ENCODE measurements at regions not wholly inside any gene's neighbourhood (a gene's known extent, or its start where the extent isn't known, plus 50 kb on each side); places are given as distances from the start of the nearest gene placed in this dataset.

- no peak for TF ChIP-seq CTCF (IDR thresholded peaks at IDR 0.05; ENCODE audit: insufficient read depth, low read length, poor library complexity, severe bottlenecking)
- Histone ChIP-seq H3K36me3 (ENCODE audit: control insufficient read depth, insufficient read depth, low read length) (no peaks in the 10 kb centered on the region), H3K27me3 (replicated peaks; ENCODE audit: control insufficient read depth, insufficient read depth, low read length) (no peaks in the 10 kb centered on the region; the same call in none of the 2 replicates), H3K4me3 (replicated peaks; ENCODE audit: low read depth, low read length) (no peak overlapping the region)
- no peak for DNase-seq (ENCODE audit: extremely low read depth, insufficient read length)
Measured at GRCh38 chr11:79546351-79546750, 105.5 kb upstream of the TENM4 start.

GRCh38 chr11:79544361-79544760 is 103.5 kb upstream of the TENM4 start:
- TF ChIP-seq CTCF (IDR thresholded peaks at IDR 0.05; ENCODE audit: insufficient read depth, low read length, poor library complexity, severe bottlenecking), result no peak
- Histone ChIP-seq H3K36me3 (ENCODE audit: control insufficient read depth, insufficient read depth, low read length) (no peaks in the 10 kb centered on the region), H3K4me3 (replicated peaks; ENCODE audit: low read depth, low read length) (no peak overlapping the region), H3K27me3 (replicated peaks; ENCODE audit: control insufficient read depth, insufficient read depth, low read length) (no peaks in the 10 kb centered on the region; the same call in 1 of the 2 replicates)
- DNase-seq (ENCODE audit: extremely low read depth, insufficient read length), result no peak

- Histone ChIP-seq H3K36me3 (ENCODE audit: control insufficient read depth, insufficient read depth, low read length) (no peaks in the 10 kb centered on the region), H3K4me3 (replicated peaks; ENCODE audit: low read depth, low read length) (no peak overlapping the region), H3K27me3 (replicated peaks; ENCODE audit: control insufficient read depth, insufficient read depth, low read length) (no peaks in the 10 kb centered on the region; the same call in 1 of the 2 replicates)
- no peak for DNase-seq (ENCODE audit: extremely low read depth, insufficient read length)
- no peak for TF ChIP-seq CTCF (IDR thresholded peaks at IDR 0.05; ENCODE audit: insufficient read depth, low read length, poor library complexity, severe bottlenecking)
Measured at GRCh38 chr11:79543101-79543500, 102.3 kb upstream of the TENM4 start.

GRCh38 chr11:79541466-79541865 is 100.6 kb upstream of the TENM4 start:
- Histone ChIP-seq H3K4me3 (replicated peaks; ENCODE audit: low read depth, low read length) (no peak overlapping the region), H3K27me3 (replicated peaks; ENCODE audit: control insufficient read depth, insufficient read depth, low read length) (no peaks in the 10 kb centered on the region; the same call in 1 of the 2 replicates)
- no peak for TF ChIP-seq CTCF (IDR thresholded peaks at IDR 0.05; ENCODE audit: insufficient read depth, low read length, poor library complexity, severe bottlenecking)

DNA sequence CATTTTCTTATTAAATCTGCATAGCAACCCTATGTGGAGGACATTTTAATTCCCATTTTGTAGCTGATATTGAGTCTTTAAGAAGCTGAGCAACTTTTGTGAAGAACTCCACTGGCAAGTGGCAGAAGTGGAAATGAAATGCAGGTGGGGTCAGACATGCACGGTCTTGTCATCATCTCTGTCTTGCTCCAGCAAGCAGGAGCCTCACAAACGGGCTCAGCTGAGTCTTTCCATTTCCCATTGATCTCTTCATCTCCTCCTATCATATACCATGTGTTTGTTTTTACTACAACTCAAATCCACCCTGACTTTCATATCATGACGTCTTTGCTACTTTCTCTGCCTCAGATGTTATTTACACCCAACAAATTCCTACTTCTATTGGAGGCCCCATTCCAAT is 97.9 kb upstream of the TENM4 start:
- no peaks in the 10 kb centered on the region for H3K27me3 ChIP-seq (replicated peaks; ENCODE audit: control insufficient read depth, insufficient read depth, low read length)
- no peak for DNase-seq (ENCODE audit: extremely low read depth, insufficient read length)
- no peak overlapping the region for H3K4me3 ChIP-seq (replicated peaks; ENCODE audit: low read depth, low read length)
- no peaks in the 10 kb centered on the region for H3K36me3 ChIP-seq (ENCODE audit: control insufficient read depth, insufficient read depth, low read length)
- TF ChIP-seq CTCF (IDR thresholded peaks at IDR 0.05; ENCODE audit: insufficient read depth, low read length, poor library complexity, severe bottlenecking), result no peak

More at GRCh38 chr11:79541466-79541865, 100.6 kb upstream of the TENM4 start:
- no peaks in the 10 kb centered on the region for H3K36me3 ChIP-seq (ENCODE audit: control insufficient read depth, insufficient read depth, low read length)
- no peak for DNase-seq (ENCODE audit: extremely low read depth, insufficient read length)

Measured in GM06990 (cell line).